HG03103 (cell line): ENCODE measurements at regions not wholly inside any gene's neighbourhood (a gene's known extent, or its start where the extent isn't known, plus 50 kb on each side); places are given as distances from the start of the nearest gene placed in this dataset.

ENCODE experiments used
- ATAC-seq: cut with Tn5 transposase; IDR thresholded peaks from one replicate; pipeline ENCODE4 v1.9.1; 2021; ENCODE audit warnings: low read depth; ENCODE audit not compliant: unreplicated experiment

- no peak for ATAC-seq
Measured at GRCh38 chr3:21152555-21152954, 598.5 kb downstream of the ZNF385D start.

- ATAC-seq, result no peak
Measured at GRCh38 chr3:21142949-21143348, 608.1 kb downstream of the ZNF385D start.

GRCh38 chr3:21142031-21142430 lies 609.0 kb downstream of the ZNF385D start:
- ATAC-seq, result no peak

GRCh38 chr3:21140785-21141184 lies 610.2 kb downstream of the ZNF385D start:
- no peak for ATAC-seq

GRCh38 chr3:21138085-21138484 lies 612.9 kb downstream of the ZNF385D start:
- no peak for ATAC-seq

GRCh38 chr3:21132896-21133295 lies 618.1 kb downstream of the ZNF385D start:
- no peak for ATAC-seq

GRCh38 chr3:21120826-21121225 lies 630.2 kb downstream of the ZNF385D start:
- no peak for ATAC-seq

- no peak for ATAC-seq
Measured at GRCh38 chr3:21117370-21117769, 633.6 kb downstream of the ZNF385D start.

- no peak for ATAC-seq
Measured at GRCh38 chr3:21109056-21109455, 642.0 kb downstream of the ZNF385D start.

GRCh38 chr3:21105784-21106183 lies 645.2 kb downstream of the ZNF385D start:
- no peak for ATAC-seq

GRCh38 chr3:21100656-21101359 lies 650.2 kb downstream of the ZNF385D start:
- no peak for ATAC-seq

GRCh38 chr3:21094686-21095085 lies 656.3 kb downstream of the ZNF385D start:
- ATAC-seq, result no peak

GRCh38 chr3:21073561-21073960 lies 677.4 kb downstream of the ZNF385D start:
- no peak for ATAC-seq

GRCh38 chr3:21067031-21067813 lies 683.8 kb downstream of the ZNF385D start:
- ATAC-seq, result no peak

GRCh38 chr3:21062831-21063294 lies 688.1 kb downstream of the ZNF385D start:
- ATAC-seq, result no peak

GRCh38 chr3:21059404-21059803 lies 691.6 kb downstream of the ZNF385D start:
- no peak for ATAC-seq

GRCh38 chr3:21056293-21056692 lies 694.7 kb downstream of the ZNF385D start:
- no peak for ATAC-seq

- no peak for ATAC-seq
Measured at GRCh38 chr3:21055015-21055414, 696.0 kb downstream of the ZNF385D start.

- no peak for ATAC-seq
Measured at GRCh38 chr3:21054064-21054463, 696.9 kb downstream of the ZNF385D start.

GRCh38 chr3:21049334-21050062 lies 701.5 kb downstream of the ZNF385D start:
- ATAC-seq, result no peak

- ATAC-seq, result no peak
Measured at GRCh38 chr3:21043139-21043538, 707.9 kb downstream of the ZNF385D start.
